ENCODE measurements at regions not wholly inside any gene's neighbourhood (a gene's known extent, or its start where the extent isn't known, plus 50 kb on each side); places are given as distances from the start of the nearest gene placed in this dataset.
"Not testable (repeated sequence)": the region's sequence is repeated elsewhere in the genome, so short reads cannot be mapped to it uniquely, and the experiment has no call there.

GRCh38 chr15:70587012-70587634 lies 176.2 kb downstream of the UACA start:
- TF ChIP-seq, protein P1, sequence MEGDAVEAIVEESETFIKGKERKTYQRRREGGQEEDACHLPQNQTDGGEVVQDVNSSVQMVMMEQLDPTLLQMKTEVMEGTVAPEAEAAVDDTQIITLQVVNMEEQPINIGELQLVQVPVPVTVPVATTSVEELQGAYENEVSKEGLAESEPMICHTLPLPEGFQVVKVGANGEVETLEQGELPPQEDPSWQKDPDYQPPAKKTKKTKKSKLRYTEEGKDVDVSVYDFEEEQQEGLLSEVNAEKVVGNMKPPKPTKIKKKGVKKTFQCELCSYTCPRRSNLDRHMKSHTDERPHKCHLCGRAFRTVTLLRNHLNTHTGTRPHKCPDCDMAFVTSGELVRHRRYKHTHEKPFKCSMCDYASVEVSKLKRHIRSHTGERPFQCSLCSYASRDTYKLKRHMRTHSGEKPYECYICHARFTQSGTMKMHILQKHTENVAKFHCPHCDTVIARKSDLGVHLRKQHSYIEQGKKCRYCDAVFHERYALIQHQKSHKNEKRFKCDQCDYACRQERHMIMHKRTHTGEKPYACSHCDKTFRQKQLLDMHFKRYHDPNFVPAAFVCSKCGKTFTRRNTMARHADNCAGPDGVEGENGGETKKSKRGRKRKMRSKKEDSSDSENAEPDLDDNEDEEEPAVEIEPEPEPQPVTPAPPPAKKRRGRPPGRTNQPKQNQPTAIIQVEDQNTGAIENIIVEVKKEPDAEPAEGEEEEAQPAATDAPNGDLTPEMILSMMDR (IDR thresholded peaks at IDR 0.05) = not testable (repeated sequence)
- not testable (repeated sequence) for TF ChIP-seq EZH2 (IDR thresholded peaks at IDR 0.05)
